ENCODE measurements at regions not wholly inside any gene's neighbourhood (a gene's known extent, or its start where the extent isn't known, plus 50 kb on each side); places are given as distances from the start of the nearest gene placed in this dataset.

DNA sequence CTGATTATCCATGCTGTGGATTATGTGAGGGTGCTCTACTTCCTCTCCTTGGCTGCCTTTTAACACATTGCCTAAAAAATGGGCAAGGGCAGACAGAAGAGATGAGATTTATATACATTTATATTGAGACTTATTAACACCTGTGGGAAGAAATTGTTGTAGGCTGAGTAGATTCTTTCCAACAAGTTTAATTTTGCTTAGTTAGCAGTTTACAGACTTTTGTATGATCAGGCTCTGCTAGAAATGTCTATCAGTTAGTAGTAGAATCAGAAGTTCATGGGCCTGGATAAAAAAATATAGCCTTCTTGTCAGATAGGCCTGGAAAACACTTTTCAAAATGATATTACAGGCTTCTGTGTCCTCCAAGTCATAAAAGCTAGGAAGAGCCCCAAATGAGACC, 111.3 kb upstream of the LEF1 start:
- no peak overlapping the region for H3K4me3 ChIP-seq
- no peak overlapping the region for H3K27ac ChIP-seq
- H3K36me3 ChIP-seq: no peaks in the 10 kb centered on the region
- H3K27me3 ChIP-seq: no peaks in the 10 kb centered on the region
- peaks cover 12% of the 10 kb centered on the region for H3K9me3 ChIP-seq
- no peak overlapping the region for H3K9ac ChIP-seq
- no peak overlapping the region for H3K4me2 ChIP-seq
- TF ChIP-seq Cebpa-rat (IDR thresholded peaks at IDR 0.05): no peak
- H4K20me1 ChIP-seq: no peaks in the 10 kb centered on the region
- H3K4me1 ChIP-seq: no peaks in the 10 kb centered on the region

DNA sequence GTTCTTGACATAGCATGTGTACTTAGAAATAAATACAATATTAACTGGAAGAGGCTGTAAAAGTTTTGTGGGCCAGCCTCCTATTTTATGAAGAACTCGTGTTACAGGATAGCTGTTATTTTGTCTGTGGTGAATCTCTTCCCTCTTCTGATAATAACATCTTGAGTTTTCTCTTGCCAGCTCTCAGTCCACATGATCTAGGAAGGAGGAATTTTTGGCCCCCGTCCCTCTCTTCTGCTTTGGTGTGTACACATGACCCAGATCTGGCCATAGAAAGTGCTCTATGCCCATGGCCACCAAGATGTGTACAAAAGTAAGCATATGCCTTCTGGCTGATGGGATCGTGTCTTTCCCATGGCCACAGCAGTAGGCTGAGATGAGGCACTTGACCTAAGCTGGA, 108.0 kb upstream of the LEF1 start:
- Histone ChIP-seq H3K9ac (no peak overlapping the region), H3K36me3 (no peaks in the 10 kb centered on the region), H3K27me3 (no peaks in the 10 kb centered on the region), H3K9me3 (peaks cover 12% of the 10 kb centered on the region), H3K4me2 (no peak overlapping the region), H3K4me3 (no peak overlapping the region), H3K27ac (no peak overlapping the region), H3K4me1 (no peaks in the 10 kb centered on the region), H4K20me1 (no peaks in the 10 kb centered on the region)
- no peak for TF ChIP-seq Cebpa-rat (IDR thresholded peaks at IDR 0.05)

- no peak overlapping the region for H3K4me2 ChIP-seq
- H3K9ac ChIP-seq: no peak overlapping the region
- no peak for TF ChIP-seq Cebpa-rat (IDR thresholded peaks at IDR 0.05)
These were observed 104.3 kb upstream of the LEF1 start for GRCh38 chr4:108272986-108273385.

DNA sequence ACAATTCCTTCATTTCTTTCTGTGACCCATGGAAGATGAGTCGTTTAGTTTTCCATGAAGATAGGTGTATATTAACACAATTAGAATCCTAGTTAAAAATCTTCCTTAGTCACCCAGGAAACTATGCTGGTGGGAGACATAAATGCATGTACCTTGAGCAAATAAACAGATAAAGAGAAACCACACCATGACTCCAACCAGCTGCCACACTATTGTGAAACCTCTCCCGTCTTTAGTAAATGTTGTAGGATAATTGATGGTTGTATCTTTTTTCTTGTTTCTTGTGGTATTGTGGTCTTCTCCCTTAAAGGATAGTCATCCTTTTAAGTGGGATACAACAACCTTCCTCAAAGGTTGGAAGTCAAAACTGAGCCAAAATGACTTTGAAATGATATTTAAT, 103.8 kb upstream of the LEF1 start:
- Histone ChIP-seq H3K27ac (no peak overlapping the region), H4K20me1 (no peaks in the 10 kb centered on the region), H3K4me2 (no peak overlapping the region), H3K4me3 (no peak overlapping the region), H3K27me3 (no peaks in the 10 kb centered on the region), H3K9ac (no peak overlapping the region), H3K4me1 (no peaks in the 10 kb centered on the region), H3K9me3 (no peaks in the 10 kb centered on the region), H3K36me3 (no peaks in the 10 kb centered on the region)
- TF ChIP-seq Cebpa-rat (IDR thresholded peaks at IDR 0.05): no peak

More at GRCh38 chr4:108272986-108273385, 104.3 kb upstream of the LEF1 start:
- no peaks in the 10 kb centered on the region for H3K4me1 ChIP-seq
- no peaks in the 10 kb centered on the region for H3K27me3 ChIP-seq
- no peaks in the 10 kb centered on the region for H3K36me3 ChIP-seq
- H3K27ac ChIP-seq: no peak overlapping the region
- no peaks in the 10 kb centered on the region for H4K20me1 ChIP-seq
- H3K9me3 ChIP-seq: no peaks in the 10 kb centered on the region
- H3K4me3 ChIP-seq: no peak overlapping the region

- no peaks in the 10 kb centered on the region for H4K20me1 ChIP-seq
- no peak overlapping the region for H3K4me3 ChIP-seq
- H3K9ac ChIP-seq: no peak overlapping the region
- H3K27ac ChIP-seq: no peak overlapping the region
- no peaks in the 10 kb centered on the region for H3K27me3 ChIP-seq
- no peaks in the 10 kb centered on the region for H3K4me1 ChIP-seq
- no peaks in the 10 kb centered on the region for H3K9me3 ChIP-seq
- TF ChIP-seq Cebpa-rat (IDR thresholded peaks at IDR 0.05): no peak
- H3K4me2 ChIP-seq: no peak overlapping the region
- H3K36me3 ChIP-seq: no peaks in the 10 kb centered on the region
These were observed 103.3 kb upstream of the LEF1 start for GRCh38 chr4:108272046-108272445.

DNA sequence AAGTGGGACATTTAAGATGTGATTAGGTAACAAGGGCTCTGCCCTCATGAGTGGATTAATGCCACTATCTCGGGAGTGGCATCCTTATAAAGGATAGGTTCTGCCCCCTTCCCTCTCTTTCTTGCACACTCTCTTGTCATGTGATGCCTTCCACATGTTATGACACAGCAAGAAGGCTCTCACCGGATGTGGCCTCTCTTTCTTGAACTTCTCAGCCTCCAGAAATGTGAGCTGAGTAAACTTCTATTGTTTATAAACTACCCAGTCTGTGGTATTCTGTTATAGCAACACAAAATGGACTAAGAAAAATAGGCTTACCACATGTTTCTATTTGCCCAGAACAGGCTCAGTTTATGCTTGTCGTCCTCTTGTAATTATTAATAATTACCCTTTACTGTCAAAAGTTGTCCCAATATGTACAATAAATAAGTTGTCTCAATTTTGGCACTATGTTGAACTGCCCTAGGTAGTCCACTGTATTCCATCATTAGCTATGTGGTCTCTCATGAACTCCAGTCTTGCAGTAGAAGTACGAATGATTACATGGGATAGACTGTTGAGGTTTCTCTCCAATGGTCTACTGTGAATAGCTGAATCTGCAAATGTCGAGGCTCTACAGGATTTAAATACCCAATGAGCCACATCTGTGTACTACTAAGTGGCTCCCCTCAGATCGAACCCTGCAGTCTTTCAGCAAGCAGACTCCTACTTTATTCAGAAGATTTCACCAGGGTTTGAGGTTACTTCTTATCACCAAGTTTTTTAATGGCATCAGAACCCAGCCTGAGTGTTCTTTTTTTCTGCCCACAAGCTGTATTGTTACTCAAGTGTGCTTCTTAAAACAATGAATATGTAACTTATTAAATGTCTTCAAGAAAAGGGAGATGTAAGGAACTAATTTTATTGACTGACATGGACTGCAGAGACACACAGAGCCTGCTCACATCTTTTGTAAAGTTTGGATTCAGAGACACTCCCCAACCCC, 102.0 kb upstream of the LEF1 start:
- no peak for TF ChIP-seq Cebpa-rat (IDR thresholded peaks at IDR 0.05)
- H3K9me3 ChIP-seq: no peaks in the 10 kb centered on the region

DNA sequence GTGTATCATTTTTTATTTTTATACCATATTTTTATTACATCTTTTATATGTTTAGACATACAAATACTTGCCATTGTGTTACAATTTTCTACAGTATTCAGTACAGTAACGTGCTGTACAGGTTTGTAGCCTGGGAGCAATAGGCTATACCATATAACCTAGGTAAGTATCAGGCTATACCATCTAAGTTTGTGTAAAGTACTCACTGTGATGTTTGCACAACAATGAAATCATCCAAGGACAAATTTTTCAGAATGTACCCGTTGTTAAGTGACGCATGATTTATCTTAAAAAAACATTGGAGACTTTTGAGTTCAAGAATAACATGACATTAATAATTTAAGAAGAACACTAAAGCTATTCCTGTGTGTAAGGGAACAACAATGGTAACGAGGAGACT, 96.0 kb upstream of the LEF1 start:
- Histone ChIP-seq H3K27ac (no peak overlapping the region), H3K9ac (no peak overlapping the region), H3K4me2 (no peak overlapping the region), H3K9me3 (no peaks in the 10 kb centered on the region), H3K4me1 (no peaks in the 10 kb centered on the region), H3K27me3 (no peaks in the 10 kb centered on the region), H3K4me3 (no peak overlapping the region), H3K36me3 (no peaks in the 10 kb centered on the region), H4K20me1 (no peaks in the 10 kb centered on the region)
- TF ChIP-seq Cebpa-rat (IDR thresholded peaks at IDR 0.05): no peak

More for the DNA sequence above, 102.0 kb upstream of the LEF1 start:
- Histone ChIP-seq H3K4me2 (no peak overlapping the region), H3K27me3 (no peaks in the 10 kb centered on the region), H3K27ac (no peak overlapping the region), H3K9ac (no peak overlapping the region), H3K4me3 (no peak overlapping the region), H3K4me1 (no peaks in the 10 kb centered on the region), H3K36me3 (no peaks in the 10 kb centered on the region), H4K20me1 (no peaks in the 10 kb centered on the region)

GRCh38 chr4:108263057-108263456, 94.3 kb upstream of the LEF1 start:
- H3K9me3 ChIP-seq: no peaks in the 10 kb centered on the region
- no peaks in the 10 kb centered on the region for H4K20me1 ChIP-seq
- no peak overlapping the region for H3K4me2 ChIP-seq
- H3K9ac ChIP-seq: no peak overlapping the region
- no peak overlapping the region for H3K27ac ChIP-seq
- H3K27me3 ChIP-seq: no peaks in the 10 kb centered on the region
- TF ChIP-seq Cebpa-rat (IDR thresholded peaks at IDR 0.05): no peak
- H3K4me3 ChIP-seq: no peak overlapping the region
- no peaks in the 10 kb centered on the region for H3K36me3 ChIP-seq
- H3K4me1 ChIP-seq: peaks cover 6% of the 10 kb centered on the region

GRCh38 chr4:108261026-108261425, 92.3 kb upstream of the LEF1 start:
- no peaks in the 10 kb centered on the region for H3K27me3 ChIP-seq
- no peaks in the 10 kb centered on the region for H4K20me1 ChIP-seq
- H3K9ac ChIP-seq: no peak overlapping the region
- no peak overlapping the region for H3K4me2 ChIP-seq
- no peaks in the 10 kb centered on the region for H3K9me3 ChIP-seq
- peaks cover 9% of the 10 kb centered on the region for H3K4me1 ChIP-seq
- no peak for TF ChIP-seq Cebpa-rat (IDR thresholded peaks at IDR 0.05)
- H3K36me3 ChIP-seq: no peaks in the 10 kb centered on the region
- H3K27ac ChIP-seq: no peak overlapping the region
- H3K4me3 ChIP-seq: no peak overlapping the region

DNA sequence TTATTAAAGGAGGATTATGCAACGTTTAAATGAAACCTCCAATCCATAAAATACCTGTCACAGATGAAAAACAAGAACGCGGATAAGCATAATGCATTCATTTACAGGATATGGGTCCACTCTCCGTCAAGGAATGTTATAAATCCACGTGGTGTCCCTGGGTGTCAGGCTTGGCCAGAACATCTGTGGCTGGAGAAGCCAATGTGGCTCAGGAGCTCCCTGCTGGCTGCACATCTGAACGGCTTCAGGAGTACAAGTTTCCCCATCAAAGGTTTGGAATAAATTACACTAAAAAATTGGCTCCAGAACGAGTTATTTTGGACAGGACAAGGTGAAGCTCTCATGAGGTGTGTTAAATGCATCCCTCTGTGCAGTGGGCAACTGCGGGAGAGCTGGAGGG, 87.8 kb upstream of the LEF1 start:
- Histone ChIP-seq H3K4me2 (no peak overlapping the region), H3K9me3 (no peaks in the 10 kb centered on the region), H3K9ac (no peak overlapping the region), H3K27me3 (no peaks in the 10 kb centered on the region), H4K20me1 (no peaks in the 10 kb centered on the region), H3K4me3 (no peak overlapping the region), H3K4me1 (peaks cover 9% of the 10 kb centered on the region), H3K36me3 (no peaks in the 10 kb centered on the region), H3K27ac (no peak overlapping the region)
- no peak for TF ChIP-seq Cebpa-rat (IDR thresholded peaks at IDR 0.05)
